HL-60 (cell line): ENCODE measurements at regions not wholly inside any gene's neighbourhood (a gene's known extent, or its start where the extent isn't known, plus 50 kb on each side); places are given as distances from the start of the nearest gene placed in this dataset.

ENCODE experiments used
- POLR2AphosphoS5 ChIP-seq: IDR thresholded peaks from 2 replicates; pipeline ENCODE4 v1.6.1; 2012; ENCODE audit warnings: low read depth
- SPI1 ChIP-seq: IDR thresholded peaks from 2 replicates; pipeline ENCODE4 v1.6.1; 2012; ENCODE audit warnings: low read depth, mild to moderate bottlenecking, borderline replicate concordance
- TF ChIP-seq, protein P1 (sequence below): IDR thresholded peaks from one replicate; pipeline ENCODE4 v1.5.1; 2011; ENCODE audit warnings: low read length, control low read depth, inconsistent platforms; ENCODE audit not compliant: insufficient read depth
- TF ChIP-seq, protein P2 (sequence below): IDR thresholded peaks from 2 replicates; pipeline ENCODE4 v1.6.1; 2012; ENCODE audit warnings: low read depth; ENCODE audit not compliant: insufficient replicate concordance

DNA sequence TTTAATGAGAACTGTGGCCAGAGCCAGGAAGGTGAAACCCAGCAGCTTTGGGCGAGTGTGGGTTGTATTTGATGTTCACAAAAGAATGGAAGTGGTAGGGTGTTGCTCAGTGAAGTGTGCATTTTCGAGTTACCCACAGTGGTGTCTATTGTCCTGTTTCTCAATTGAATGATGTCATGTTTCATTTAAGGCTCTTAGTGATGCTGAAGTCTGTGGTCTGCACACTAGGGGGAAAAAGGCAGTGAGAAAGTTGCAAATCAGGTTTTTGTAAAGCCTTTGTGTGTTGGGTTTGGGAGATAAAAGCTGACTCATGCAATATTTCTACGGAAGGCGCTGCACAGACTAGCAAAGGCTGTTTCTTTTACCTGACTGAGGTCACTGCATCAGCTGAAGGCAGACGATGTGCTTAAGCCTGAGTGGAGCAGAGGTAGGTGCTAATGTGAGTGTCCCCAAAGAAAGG, 121.1 kb downstream of the PLEKHG1 start:
- TF ChIP-seq, protein P1, sequence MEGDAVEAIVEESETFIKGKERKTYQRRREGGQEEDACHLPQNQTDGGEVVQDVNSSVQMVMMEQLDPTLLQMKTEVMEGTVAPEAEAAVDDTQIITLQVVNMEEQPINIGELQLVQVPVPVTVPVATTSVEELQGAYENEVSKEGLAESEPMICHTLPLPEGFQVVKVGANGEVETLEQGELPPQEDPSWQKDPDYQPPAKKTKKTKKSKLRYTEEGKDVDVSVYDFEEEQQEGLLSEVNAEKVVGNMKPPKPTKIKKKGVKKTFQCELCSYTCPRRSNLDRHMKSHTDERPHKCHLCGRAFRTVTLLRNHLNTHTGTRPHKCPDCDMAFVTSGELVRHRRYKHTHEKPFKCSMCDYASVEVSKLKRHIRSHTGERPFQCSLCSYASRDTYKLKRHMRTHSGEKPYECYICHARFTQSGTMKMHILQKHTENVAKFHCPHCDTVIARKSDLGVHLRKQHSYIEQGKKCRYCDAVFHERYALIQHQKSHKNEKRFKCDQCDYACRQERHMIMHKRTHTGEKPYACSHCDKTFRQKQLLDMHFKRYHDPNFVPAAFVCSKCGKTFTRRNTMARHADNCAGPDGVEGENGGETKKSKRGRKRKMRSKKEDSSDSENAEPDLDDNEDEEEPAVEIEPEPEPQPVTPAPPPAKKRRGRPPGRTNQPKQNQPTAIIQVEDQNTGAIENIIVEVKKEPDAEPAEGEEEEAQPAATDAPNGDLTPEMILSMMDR = no peak
- TF ChIP-seq POLR2AphosphoS5 (no peak), SPI1 (no peak)
- TF ChIP-seq, protein P2, sequence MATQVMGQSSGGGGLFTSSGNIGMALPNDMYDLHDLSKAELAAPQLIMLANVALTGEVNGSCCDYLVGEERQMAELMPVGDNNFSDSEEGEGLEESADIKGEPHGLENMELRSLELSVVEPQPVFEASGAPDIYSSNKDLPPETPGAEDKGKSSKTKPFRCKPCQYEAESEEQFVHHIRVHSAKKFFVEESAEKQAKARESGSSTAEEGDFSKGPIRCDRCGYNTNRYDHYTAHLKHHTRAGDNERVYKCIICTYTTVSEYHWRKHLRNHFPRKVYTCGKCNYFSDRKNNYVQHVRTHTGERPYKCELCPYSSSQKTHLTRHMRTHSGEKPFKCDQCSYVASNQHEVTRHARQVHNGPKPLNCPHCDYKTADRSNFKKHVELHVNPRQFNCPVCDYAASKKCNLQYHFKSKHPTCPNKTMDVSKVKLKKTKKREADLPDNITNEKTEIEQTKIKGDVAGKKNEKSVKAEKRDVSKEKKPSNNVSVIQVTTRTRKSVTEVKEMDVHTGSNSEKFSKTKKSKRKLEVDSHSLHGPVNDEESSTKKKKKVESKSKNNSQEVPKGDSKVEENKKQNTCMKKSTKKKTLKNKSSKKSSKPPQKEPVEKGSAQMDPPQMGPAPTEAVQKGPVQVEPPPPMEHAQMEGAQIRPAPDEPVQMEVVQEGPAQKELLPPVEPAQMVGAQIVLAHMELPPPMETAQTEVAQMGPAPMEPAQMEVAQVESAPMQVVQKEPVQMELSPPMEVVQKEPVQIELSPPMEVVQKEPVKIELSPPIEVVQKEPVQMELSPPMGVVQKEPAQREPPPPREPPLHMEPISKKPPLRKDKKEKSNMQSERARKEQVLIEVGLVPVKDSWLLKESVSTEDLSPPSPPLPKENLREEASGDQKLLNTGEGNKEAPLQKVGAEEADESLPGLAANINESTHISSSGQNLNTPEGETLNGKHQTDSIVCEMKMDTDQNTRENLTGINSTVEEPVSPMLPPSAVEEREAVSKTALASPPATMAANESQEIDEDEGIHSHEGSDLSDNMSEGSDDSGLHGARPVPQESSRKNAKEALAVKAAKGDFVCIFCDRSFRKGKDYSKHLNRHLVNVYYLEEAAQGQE = no peak
